BE2C (cell line): ENCODE measurements at regions not wholly inside any gene's neighbourhood (a gene's known extent, or its start where the extent isn't known, plus 50 kb on each side); places are given as distances from the start of the nearest gene placed in this dataset.

ENCODE experiments used
- DNase-seq: peaks from one replicate; pipeline ENCODE4 v3.0.0-alpha.2; 2020
- H3K27me3 ChIP-seq: fragments of 250-450 bp; sonication (Bioruptor Pico); 2 replicates; pipeline ENCODE4 v1.5.1; 2020; ENCODE audit warnings: mild to moderate bottlenecking
- H3K36me3 ChIP-seq: fragments of 250-450 bp; sonication (Bioruptor Pico); 2 replicates; pipeline ENCODE4 v1.5.1; 2020; ENCODE audit warnings: mild to moderate bottlenecking
- H3K4me1 ChIP-seq: fragments of 250-450 bp; sonication (Bioruptor Pico); 2 replicates; pipeline ENCODE4 v1.5.1; 2020
- H3K4me3 ChIP-seq: 2 replicates; pipeline ENCODE4 v1.5.1; 2011; ENCODE audit warnings: low read depth, low read length
- H3K9me3 ChIP-seq: fragments of 250-450 bp; sonication (Bioruptor Pico); 2 replicates; pipeline ENCODE4 v1.5.1; 2020
- TF ChIP-seq, protein P1 (sequence below): IDR thresholded peaks from 2 replicates; pipeline ENCODE4 v1.5.1; 2012; ENCODE audit warnings: mild to moderate bottlenecking, low read depth, low read length

DNA sequence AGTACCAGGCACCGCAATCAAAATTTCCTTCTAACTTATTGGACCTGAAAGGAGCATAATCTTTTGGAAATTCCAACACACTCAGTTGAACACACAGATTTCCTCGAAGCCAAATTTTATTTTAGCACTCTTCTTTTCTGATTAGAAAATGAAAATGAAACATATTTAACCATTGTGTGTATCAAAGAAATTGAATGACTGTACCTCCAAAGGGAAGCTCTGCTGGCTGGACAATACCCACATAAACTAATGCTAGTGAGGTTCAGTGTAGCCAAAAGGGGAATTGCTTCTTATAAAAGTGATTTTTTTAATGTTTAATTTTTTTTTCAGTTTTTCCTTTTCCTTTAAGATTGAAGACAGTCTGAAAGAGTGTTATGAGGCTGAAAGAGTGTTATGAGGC is 239.6 kb upstream of the NREP start:
- no peaks in the 10 kb centered on the region for H3K27me3 ChIP-seq
- no peaks in the 10 kb centered on the region for H3K9me3 ChIP-seq

DNA sequence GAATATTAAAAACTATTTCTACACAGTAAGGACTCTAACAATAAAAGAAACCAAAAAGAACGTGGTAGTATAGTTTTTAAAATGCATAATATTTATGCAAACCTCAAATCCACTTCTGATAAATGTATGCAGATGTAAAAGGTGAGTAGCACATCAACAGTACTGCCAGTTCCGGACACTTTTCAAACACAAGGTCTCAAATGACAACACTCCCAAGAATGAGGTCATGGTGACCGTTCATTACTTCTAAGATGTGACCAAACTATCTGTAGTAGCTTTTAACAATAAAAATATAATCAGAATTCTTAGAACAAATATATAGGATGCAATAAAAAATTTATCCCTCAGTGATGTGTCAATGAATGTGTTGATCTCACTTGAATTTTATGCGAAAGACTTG is 238.7 kb upstream of the NREP start:
- H3K9me3 ChIP-seq = no peaks in the 10 kb centered on the region
- H3K4me1 ChIP-seq = 0 out of 2 replicates have a peak, but pooled peaks cover 3% of the 10 kb centered on the region
- no peaks in the 10 kb centered on the region for H3K27me3 ChIP-seq
- no peak overlapping the region for H3K4me3 ChIP-seq
- H3K36me3 ChIP-seq = no peaks in the 10 kb centered on the region
- no peak for DNase-seq
- TF ChIP-seq, protein P1, sequence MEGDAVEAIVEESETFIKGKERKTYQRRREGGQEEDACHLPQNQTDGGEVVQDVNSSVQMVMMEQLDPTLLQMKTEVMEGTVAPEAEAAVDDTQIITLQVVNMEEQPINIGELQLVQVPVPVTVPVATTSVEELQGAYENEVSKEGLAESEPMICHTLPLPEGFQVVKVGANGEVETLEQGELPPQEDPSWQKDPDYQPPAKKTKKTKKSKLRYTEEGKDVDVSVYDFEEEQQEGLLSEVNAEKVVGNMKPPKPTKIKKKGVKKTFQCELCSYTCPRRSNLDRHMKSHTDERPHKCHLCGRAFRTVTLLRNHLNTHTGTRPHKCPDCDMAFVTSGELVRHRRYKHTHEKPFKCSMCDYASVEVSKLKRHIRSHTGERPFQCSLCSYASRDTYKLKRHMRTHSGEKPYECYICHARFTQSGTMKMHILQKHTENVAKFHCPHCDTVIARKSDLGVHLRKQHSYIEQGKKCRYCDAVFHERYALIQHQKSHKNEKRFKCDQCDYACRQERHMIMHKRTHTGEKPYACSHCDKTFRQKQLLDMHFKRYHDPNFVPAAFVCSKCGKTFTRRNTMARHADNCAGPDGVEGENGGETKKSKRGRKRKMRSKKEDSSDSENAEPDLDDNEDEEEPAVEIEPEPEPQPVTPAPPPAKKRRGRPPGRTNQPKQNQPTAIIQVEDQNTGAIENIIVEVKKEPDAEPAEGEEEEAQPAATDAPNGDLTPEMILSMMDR = no peak

More for the DNA sequence above, 239.6 kb upstream of the NREP start:
- H3K4me1 ChIP-seq = 0 out of 2 replicates have a peak, but pooled peaks cover 3% of the 10 kb centered on the region
- no peaks in the 10 kb centered on the region for H3K36me3 ChIP-seq
- TF ChIP-seq, protein P1 = no peak
- no peak for DNase-seq
- H3K4me3 ChIP-seq = no peak overlapping the region

DNA sequence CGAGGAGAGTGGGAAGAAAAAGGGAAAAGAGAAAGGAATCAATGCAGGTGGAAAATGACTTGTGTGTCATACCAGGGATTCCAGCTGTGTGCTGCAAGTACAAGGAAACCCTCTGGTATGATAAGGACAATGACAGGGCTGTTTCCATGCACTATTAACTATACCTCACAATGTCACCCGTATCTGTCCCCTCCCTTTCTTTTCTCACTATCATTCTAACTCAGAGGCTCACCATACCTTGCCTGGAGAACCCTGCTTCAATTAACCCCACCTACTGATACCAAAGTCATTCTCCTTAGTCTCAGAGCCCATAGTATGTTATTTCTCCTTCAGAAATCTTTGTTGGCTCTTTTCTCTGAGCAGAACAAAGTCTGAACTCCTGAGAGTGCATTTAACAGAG is 236.2 kb upstream of the NREP start:
- H3K36me3 ChIP-seq = no peaks in the 10 kb centered on the region
- H3K4me3 ChIP-seq = no peak overlapping the region
- no peak for DNase-seq
- no peaks in the 10 kb centered on the region for H3K4me1 ChIP-seq
- H3K9me3 ChIP-seq = no peaks in the 10 kb centered on the region
- H3K27me3 ChIP-seq = no peaks in the 10 kb centered on the region
- TF ChIP-seq, protein P1 = no peak

DNA sequence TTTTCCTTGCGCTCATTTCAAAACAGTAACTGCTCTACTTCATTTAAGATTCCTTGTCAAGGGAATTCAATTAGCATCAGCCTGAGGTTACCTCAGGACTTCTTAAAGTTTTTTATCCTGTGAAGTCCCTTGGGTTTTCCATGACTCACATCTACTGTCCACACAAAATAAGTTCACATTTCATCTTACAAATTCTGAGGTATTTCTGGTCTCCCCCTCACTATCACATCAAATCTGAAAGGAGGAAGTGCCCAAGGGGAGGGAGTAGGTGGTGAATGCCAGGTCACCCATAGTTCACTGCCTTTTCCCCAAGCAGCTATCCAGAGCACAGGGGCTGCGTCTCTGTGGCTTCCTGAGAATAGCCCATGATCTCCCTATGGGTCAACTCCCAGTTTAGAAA is 227.1 kb upstream of the NREP start:
- TF ChIP-seq, protein P1 = no peak
- H3K36me3 ChIP-seq = no peaks in the 10 kb centered on the region
- no peaks in the 10 kb centered on the region; the same call in 1 of the 2 replicates for H3K9me3 ChIP-seq
- no peak for DNase-seq
- H3K4me3 ChIP-seq = no peak overlapping the region
- H3K4me1 ChIP-seq = no peaks in the 10 kb centered on the region
- H3K27me3 ChIP-seq = no peaks in the 10 kb centered on the region

DNA sequence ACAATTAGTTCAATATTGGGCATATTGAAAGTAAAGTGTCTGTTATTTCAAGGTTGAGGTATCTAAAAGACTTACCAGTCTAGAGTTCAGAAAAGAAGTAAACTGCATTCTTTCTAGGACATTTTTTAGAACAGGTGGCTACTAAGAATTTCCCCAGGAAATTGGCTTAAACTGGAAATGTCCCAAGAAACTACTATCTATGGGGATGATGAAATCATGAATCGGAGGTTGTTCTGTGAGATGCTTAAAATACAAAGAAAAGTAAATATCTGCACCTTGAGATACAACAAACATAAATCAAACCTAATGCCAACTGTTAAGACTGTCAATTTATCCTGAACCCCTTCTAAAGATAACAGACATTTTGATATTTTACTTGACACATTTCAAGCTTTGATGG is 226.5 kb upstream of the NREP start:
- Histone ChIP-seq H3K27me3 (no peaks in the 10 kb centered on the region), H3K4me3 (no peak overlapping the region), H3K9me3 (no peaks in the 10 kb centered on the region; the same call in 1 of the 2 replicates), H3K4me1 (no peaks in the 10 kb centered on the region), H3K36me3 (no peaks in the 10 kb centered on the region)
- no peak for DNase-seq
- TF ChIP-seq, protein P1 = no peak

DNA sequence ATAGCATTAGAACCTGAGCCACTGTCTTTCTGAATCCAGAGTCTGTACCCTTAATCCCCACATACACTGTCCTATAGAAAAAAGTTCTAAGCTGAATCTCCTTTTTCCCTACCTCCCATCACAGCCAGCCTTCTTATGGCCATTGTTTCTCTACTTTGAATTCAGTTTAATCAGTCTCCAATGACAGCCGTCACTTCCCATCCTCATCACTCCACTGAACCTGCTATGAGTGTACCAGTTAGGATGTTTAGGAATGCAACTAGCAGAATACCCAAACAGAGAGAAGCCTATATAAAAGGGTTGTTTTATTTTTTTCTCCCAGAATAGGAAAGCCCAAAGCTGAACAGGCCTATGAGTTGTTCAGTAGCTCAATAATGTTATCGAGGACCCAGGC is 220.4 kb upstream of the NREP start:
- no peaks in the 10 kb centered on the region for H3K36me3 ChIP-seq
- H3K4me1 ChIP-seq = no peaks in the 10 kb centered on the region
- no peaks in the 10 kb centered on the region for H3K27me3 ChIP-seq
- H3K4me3 ChIP-seq = no peak overlapping the region
- H3K9me3 ChIP-seq = no peaks in the 10 kb centered on the region
- TF ChIP-seq, protein P1 = no peak
- DNase-seq = no peak
